LoVo (cell line): ENCODE measurements at regions not wholly inside any gene's neighbourhood (a gene's known extent, or its start where the extent isn't known, plus 50 kb on each side); places are given as distances from the start of the nearest gene placed in this dataset.

ENCODE experiments used
- DNase-seq: peaks from one replicate; pipeline ENCODE4 v3.0.0-alpha.2; 2016; ENCODE audit warnings: low spot score

DNA sequence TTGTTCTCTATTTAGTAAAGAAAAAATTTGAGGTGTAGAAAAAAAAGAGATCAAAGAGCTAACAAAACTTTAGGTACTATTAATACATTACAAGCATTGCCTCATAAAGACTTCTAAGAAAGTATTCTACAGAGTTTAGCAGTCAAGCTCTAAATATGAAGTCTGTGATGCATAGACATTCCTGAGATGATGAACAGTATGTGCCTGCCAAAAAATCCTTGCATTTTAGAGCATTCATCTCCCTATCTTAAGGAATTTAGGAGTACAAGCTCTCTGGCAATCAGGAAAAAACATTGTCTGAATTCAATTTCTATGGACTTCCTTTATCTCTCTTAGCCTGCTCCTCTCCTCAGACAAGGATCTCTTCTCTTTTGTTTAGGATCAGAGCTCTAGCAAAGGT is 202.6 kb upstream of the LRFN5 start:
- no peak for DNase-seq

DNA sequence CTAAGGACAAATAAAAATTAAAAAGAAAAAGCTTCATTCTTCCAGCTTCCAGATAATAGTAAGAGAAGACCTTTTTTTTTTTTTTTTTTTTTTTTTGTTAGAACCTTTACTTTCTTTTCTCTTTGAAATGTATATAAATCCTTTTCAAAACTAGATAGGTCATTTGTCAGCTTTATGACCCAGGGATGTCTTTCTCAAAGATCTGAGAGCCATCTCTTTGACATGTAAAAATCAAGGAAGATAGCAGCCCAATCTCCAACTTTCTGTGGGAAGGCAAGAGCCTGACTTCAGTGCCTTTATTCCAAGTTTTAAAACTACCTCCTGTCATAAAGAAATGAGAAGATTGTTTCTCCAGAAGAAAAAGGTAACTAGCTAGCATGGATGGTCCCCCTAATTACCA is 203.3 kb upstream of the LRFN5 start:
- no peak for DNase-seq

DNA sequence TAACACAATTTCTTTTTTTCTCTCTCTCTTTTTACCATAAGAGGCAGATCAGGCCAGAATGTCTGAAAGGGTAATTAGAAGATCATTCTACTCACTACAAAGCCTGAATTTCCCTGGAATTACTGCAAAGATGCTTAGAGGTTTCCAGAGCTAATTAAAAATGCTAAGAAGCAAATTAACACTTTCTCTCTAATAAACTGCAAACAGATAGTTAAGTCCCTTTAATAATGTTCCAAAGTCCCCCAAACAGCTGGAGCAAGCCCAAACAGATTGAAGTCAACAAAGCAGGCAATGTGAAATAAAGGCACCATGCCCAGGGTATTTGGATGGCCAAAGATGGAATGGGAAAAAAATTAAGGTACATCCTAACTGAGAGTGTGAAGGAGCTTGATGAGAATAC is 208.8 kb upstream of the LRFN5 start:
- no peak for DNase-seq

DNA sequence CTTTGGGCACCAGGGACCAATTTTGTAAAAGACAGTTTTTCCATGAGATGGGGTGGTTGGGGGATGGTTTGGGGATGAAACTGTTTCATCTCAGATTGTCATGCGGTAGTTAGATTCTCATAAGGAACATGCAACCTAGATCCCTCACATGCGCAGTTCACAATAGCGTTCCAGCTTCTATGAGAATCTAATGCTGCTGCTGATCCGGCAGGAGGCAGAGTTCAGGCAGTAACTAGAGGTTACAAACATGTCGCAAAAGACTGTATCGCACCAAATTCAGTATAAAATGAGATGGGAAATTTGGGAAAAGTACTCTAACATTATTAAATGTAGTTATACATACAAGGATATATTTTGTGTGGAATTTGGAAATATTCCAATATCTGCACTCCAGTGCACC is 213.2 kb upstream of the LRFN5 start:
- no peak for DNase-seq

- no peak for DNase-seq
Observed at GRCh38 chr14:41392226-41392625, 214.4 kb upstream of the LRFN5 start.

- DNase-seq: no peak
Observed at GRCh38 chr14:41389355-41389754, 217.3 kb upstream of the LRFN5 start.

DNA sequence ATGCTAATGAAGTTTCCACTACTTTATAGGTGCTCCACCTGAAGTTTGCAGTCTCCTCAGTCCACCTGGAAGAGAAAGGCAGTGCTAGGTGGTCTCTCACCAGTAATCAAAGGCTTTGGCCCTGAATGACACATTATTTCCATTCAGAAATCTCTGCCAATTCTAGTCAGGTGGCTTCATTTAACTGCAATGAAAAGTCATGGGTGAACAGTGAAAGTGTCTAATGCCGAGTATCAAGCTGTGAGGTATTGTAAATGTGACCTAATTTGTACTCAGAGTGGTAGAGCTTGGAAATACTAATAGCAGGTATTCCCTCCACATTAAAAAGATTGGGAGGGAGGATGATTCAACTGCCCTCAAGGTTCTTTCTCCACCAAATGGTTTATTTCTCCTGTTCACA is 220.9 kb upstream of the LRFN5 start:
- no peak for DNase-seq

- DNase-seq: no peak
Observed at GRCh38 chr14:41380017-41380416, 226.7 kb upstream of the LRFN5 start.

- no peak for DNase-seq
Observed at GRCh38 chr14:41378526-41378925, 228.2 kb upstream of the LRFN5 start.

DNA sequence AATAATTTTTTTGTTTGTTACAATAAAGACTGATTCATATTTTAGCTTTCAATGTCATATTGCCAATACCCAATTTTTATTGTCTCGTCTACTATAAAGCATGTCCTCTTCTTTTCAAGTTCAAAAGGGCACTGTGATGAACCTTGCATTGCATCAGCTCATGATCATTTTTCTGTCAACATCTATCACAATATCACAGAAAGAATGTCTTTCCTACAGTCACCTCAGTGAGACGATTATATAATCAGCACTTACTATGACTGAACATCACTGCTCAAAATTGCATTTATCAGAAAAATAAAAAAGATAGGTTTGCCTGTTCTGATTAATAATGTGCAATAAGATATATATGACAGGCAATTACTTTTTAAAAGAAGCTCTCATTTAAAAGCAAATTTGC is 228.7 kb upstream of the LRFN5 start:
- no peak for DNase-seq

DNA sequence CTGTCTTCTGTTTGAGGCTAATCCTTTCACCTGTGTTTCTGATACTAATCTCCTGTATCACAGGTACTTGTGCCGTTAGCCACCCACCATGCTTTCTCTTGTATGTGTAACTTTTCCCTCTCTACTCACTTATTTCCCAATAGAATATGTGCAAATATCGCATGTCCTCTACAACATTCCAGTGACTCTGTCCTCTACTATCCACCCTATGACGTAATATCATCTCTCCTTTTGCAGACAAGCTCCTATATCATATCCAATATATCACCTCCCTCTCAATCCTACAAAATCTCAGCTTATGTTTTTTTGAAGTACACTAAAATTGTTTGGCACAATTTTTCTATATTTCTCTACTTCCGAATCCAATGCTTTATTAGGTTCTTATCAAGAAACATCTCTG is 232.6 kb upstream of the LRFN5 start:
- DNase-seq: no peak

DNA sequence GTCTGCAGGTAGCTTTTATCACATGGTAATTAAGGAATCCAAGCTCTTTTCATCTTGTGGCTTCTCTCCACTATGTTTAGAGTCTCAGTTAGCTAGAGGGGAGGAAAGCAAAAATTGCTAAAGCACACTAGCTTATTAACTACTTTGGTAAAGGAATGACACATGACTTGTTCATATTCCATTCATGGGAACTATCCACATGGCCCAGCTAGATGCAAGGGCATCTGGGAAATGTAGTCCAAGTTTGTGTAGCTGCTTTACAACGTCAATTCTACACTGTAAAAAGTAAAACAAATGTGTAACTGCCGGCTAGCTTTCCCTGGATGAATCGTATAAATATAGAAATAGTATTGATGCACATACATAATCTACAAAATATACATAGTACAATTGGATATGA is 244.5 kb upstream of the LRFN5 start:
- DNase-seq: no peak

DNA sequence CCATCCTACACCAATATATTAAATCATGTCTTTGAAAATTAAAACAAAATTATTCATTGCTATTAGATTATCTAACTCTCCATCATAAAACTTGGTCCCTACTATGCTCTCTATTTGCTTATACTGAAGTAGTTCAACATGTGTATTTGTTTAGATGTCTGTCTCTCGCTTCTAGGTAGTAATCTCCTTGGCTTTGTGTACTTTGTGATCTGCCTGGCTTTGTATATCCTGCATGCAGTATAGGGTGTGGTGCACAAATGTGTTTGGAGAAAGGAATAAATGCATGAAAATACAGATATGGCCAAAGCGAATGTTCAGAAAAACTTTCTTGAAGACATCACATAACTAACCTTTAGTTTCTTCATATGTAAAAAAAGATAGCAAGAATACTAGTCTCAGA is 246.6 kb upstream of the LRFN5 start:
- DNase-seq: no peak

DNA sequence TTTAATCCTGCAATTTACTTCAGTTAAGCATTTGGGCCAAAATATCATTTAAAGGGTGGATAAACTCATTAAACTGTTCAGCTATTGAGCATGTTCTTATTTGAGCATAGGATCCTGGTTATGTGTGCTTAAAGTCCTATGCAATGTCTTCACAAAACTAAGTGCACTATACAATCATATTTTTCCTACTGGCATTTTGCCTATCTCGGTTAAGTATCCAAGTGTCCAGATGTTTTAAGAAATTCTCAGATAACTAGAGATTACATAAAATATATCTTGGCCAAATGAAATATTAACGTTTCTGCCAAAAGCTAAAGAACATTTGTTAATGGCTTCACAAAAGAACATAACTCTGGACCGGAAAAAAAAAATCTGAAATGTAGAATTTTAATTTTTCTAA is 250.8 kb upstream of the LRFN5 start:
- DNase-seq: no peak

GRCh38 chr14:41350476-41350875 is 256.2 kb upstream of the LRFN5 start:
- no peak for DNase-seq

- DNase-seq: no peak
Observed at GRCh38 chr14:41349289-41349910, 257.3 kb upstream of the LRFN5 start.

GRCh38 chr14:41343857-41344256 is 262.8 kb upstream of the LRFN5 start:
- DNase-seq: no peak

GRCh38 chr14:41313196-41313595 is 293.5 kb upstream of the LRFN5 start:
- no peak for DNase-seq

DNA sequence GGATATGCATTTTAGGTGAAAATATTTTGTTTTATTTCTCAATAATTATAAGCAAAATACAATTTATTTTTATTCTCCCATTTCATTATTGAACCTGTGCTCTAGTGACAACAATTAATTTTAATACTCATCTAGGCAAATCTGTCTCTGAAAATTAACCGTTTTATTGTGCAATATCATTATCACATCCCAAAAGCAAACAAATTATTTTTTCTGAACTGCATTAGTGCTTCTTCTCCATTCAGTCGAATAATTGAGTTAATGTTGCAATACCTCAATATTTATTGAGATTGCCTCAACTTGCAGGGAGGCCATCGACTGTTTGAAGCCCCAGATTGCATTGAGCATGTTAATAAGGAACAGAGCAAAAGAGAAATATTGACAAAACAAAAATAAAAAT is 303.2 kb upstream of the LRFN5 start:
- DNase-seq: no peak

DNA sequence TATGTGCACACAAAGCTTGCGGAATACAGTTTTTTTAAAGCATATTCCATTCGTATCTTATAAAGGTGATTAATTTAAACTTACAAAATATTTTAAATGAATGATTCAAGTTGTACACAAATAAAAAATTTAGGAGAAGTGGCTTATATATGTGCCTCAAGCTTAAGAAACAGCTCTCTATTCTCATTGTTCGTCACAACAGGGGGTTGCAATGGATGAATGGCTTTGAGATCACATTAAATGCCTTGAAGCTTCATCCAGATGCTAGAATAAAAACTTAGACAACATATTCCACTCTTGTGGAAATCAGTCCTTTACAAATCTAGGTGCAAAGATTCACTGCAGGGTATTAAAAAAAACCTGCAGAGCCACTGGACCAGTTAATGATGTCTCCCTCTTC is 303.9 kb upstream of the LRFN5 start:
- no peak for DNase-seq

DNA sequence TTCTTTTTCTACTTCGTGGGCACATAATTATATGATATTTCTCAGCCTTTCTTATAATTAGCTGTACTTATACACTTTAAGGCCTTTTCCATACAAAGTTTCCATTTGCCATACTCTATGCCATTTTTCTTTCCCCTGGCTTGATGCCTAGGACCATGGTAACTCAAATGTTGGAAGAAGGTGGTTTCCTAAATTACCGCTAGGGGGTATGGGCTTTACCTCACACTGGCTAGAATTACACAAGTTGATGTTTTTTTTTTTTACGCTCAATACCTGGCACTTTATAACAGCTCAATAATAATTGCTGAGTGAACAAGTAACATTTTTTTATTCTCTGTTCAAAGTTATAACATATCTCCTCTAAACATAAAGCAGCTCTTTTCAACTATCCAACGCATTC is 306.8 kb upstream of the LRFN5 start:
- no peak for DNase-seq

DNA sequence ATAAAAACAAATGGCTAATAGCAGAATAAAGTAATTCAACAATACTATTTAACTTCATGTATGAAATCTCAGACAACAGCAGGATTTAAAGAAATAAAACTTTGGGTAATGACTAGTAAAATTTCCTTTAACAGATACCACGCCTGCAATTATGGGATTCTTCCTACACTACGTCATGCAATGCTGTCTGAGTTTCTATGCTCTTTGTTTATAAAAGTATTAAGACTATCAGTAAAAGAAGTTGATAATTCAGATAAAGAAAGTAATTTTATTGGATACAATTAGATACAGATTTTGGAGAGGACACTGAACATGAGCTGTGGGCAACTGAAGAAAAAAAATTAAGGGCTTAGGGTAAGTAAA is 308.4 kb upstream of the LRFN5 start:
- DNase-seq: no peak

GRCh38 chr14:41297576-41298327 is 308.9 kb upstream of the LRFN5 start:
- DNase-seq: no peak

- DNase-seq: no peak
Observed at GRCh38 chr14:41295734-41296133, 310.9 kb upstream of the LRFN5 start.
